B cell (primary cell): ENCODE measurements at regions not wholly inside any gene's neighbourhood (a gene's known extent, or its start where the extent isn't known, plus 50 kb on each side); places are given as distances from the start of the nearest gene placed in this dataset.

Experiments
- ATAC-seq: fragments of 200-7000 bp; cut with Tn5 transposase; one replicate; pipeline ENCODE4 v1.10.0; 2021; ENCODE audit warnings: low read depth, mild to moderate bottlenecking, moderate number of reproducible peaks, moderate library complexity
- CTCF ChIA-PET: fragments of 350-600 bp; sonication (Branson Sonifier 250); formaldehyde crosslinking; loops from one replicate; lab custom pipeline; 2021; ENCODE audit warnings: antibody characterized with exemption, inconsistent platforms; lab: Charles Lee
- POLR2A ChIA-PET: fragments of 350-600 bp; sonication (Branson Sonifier 250); formaldehyde crosslinking; loops from one replicate; lab custom pipeline; 2021; ENCODE audit warnings: antibody characterized with exemption; lab: Charles Lee
- DNase-seq: peaks from one replicate; pipeline ENCODE4 v3.0.0; 2013
- H2AFZ ChIP-seq: 2 replicates; pipeline ENCODE4 v1.6.1; 2012; ENCODE audit warnings: mild to moderate bottlenecking, low read depth, low read length; ENCODE audit not compliant: insufficient read depth, poor library complexity, severe bottlenecking
- H3K27ac ChIP-seq, 2 donors: 1 replicate in 1 of 2; 2 replicates in 1 of 2; pipeline ENCODE4 v1.5.1; 2012 to 2013; ENCODE audit warnings: low read length in 2 of 2, mild to moderate bottlenecking in 2 of 2, moderate library complexity in 1 of 2
- H3K27me3 ChIP-seq, 4 experiments: fragments of 200-600 bp in 1 of 4; sonication (generic) in 1 of 4; replicated peaks in 1 of 4; 1 replicate in 2 of 4; 2 replicates in 2 of 4; pipeline versions ENCODE4 v1.6.1 to v1.7.0; 2013 to 2016; ENCODE audit warnings: low read length in 3 of 4, mild to moderate bottlenecking in 2 of 4, mixed read lengths in 1 of 4, moderate library complexity in 1 of 4; ENCODE audit not compliant: insufficient read depth in 4 of 4, control insufficient read depth in 3 of 4; ENCODE audit errors: control extremely low read depth in 1 of 4
- H3K36me3 ChIP-seq, 2 experiments: replicated peaks in 1 of 2; 1 replicate in 1 of 2; 2 replicates in 1 of 2; pipeline versions ENCODE4 v1.6.1 to v1.7.1; 2013; ENCODE audit warnings: low read length in 1 of 2; ENCODE audit not compliant: insufficient read depth in 2 of 2, control insufficient read depth in 1 of 2; ENCODE audit errors: control extremely low read depth in 1 of 2, extremely low read depth in 1 of 2
- H3K4me1 ChIP-seq, 2 donors: fragments of 200-600 bp in 1 of 2; sonication (generic) in 1 of 2; 1 replicate in 1 of 2; 2 replicates in 1 of 2; pipeline versions ENCODE4 v1.5.1 to v1.6.1; 2013 to 2017; ENCODE audit warnings: low read length in 2 of 2; ENCODE audit not compliant: control insufficient read depth in 2 of 2, insufficient read depth in 2 of 2
- H3K4me2 ChIP-seq: replicated peaks from 2 replicates; pipeline ENCODE3; 2012; ENCODE audit warnings: mild to moderate bottlenecking, low read depth, low read length; ENCODE audit not compliant: poor library complexity, severe bottlenecking
- H3K4me3 ChIP-seq, 5 experiments: fragments of 200-600 bp in 1 of 5; sonication (generic) in 1 of 5; 1 replicate in 3 of 5; 2 replicates in 2 of 5; pipeline versions ENCODE4 v1.5.1 to v1.7.0; 2011 to 2016; ENCODE audit warnings: low read length in 4 of 5, mild to moderate bottlenecking in 4 of 5, low read depth in 2 of 5, control low read depth in 1 of 5, moderate library complexity in 1 of 5; ENCODE audit not compliant: insufficient read depth in 1 of 5; ENCODE audit errors: control extremely low read depth in 1 of 5, extremely low read depth in 1 of 5
- H3K79me2 ChIP-seq: fragments of 200-600 bp; sonication (generic); one replicate; pipeline ENCODE4 v1.6.0; 2016; ENCODE audit warnings: low read length; ENCODE audit not compliant: control insufficient read depth, insufficient read depth
- H3K9ac ChIP-seq: fragments of 200-600 bp; sonication (generic); 2 replicates; pipeline ENCODE4 v1.6.1; 2017; ENCODE audit warnings: mild to moderate bottlenecking, low read length, moderate library complexity
- H3K9me3 ChIP-seq, 3 donors: one replicate each; pipeline versions ENCODE4 v1.6.1 to v1.7.1; 2013; ENCODE audit warnings: low read length in 2 of 3; ENCODE audit not compliant: control insufficient read depth in 2 of 3, insufficient read depth in 1 of 3; ENCODE audit errors: control extremely low read depth in 1 of 3
- H4K20me1 ChIP-seq: 2 replicates; pipeline ENCODE4 v1.6.0; 2012; ENCODE audit warnings: mild to moderate bottlenecking, low read length; ENCODE audit not compliant: insufficient read depth, control insufficient read depth, poor library complexity, severe bottlenecking
- H3K27ac Mint-ChIP-seq: one replicate; pipeline ENCODE4 v1.8.0; 2021; ENCODE audit warnings: mixed read lengths
- H3K27me3 Mint-ChIP-seq: one replicate; pipeline ENCODE4 v1.8.0; 2021; ENCODE audit warnings: mixed read lengths
- H3K4me1 Mint-ChIP-seq: one replicate; pipeline ENCODE4 v1.8.0; 2021; ENCODE audit warnings: mixed read lengths
- H3K4me3 Mint-ChIP-seq: one replicate; pipeline ENCODE4 v1.8.0; 2021; ENCODE audit warnings: mixed read lengths
- H3K9me3 Mint-ChIP-seq: one replicate; pipeline ENCODE4 v1.8.0; 2022; ENCODE audit warnings: mixed read lengths; ENCODE audit not compliant: insufficient read depth
- CTCF ChIP-seq: fragments of 200-600 bp; IDR thresholded peaks from one replicate; pipeline ENCODE4 v1.8.0; 2022; ENCODE audit warnings: antibody characterized with exemption, mild to moderate bottlenecking
- EZH2 ChIP-seq: IDR thresholded peaks from 2 replicates; pipeline ENCODE4 v1.6.1; 2012; ENCODE audit warnings: borderline replicate concordance, low read depth, mild to moderate bottlenecking, moderate library complexity, low read length; ENCODE audit not compliant: insufficient read depth, poor library complexity, severe bottlenecking
- WGBS: methylation state at CpG from one replicate; pipeline ENCODE4 v1.1.5; 2013; ENCODE audit warnings: missing lambda C conversion rate; ENCODE audit not compliant: insufficient coverage; 5-methylcytosine and 5-hydroxymethylcytosine counted together
- intact Hi-C: fragments of 100-400 bp; cut with micrococcal nuclease; formaldehyde crosslinking; loops from one replicate; pipeline ENCODE4 v1.10.0; 2022

DNA sequence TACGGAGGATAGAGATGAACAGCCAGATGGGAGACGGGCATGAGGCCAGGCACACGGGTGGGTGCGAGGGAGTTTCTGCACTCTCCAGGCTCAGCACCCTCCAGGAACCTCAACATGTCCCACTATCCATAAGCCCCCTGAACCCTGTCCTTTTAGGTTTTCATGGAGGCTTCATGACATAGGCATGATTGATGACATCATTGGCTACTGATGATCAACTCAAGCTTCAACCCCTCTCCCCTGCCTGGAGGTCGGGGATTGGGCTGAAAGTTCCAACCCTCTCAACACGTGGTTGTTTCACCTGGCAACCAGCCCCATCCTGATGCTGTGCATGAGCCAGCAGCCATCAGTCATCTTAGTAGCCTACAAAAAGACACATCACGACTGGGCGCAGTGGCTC lies 360.7 kb upstream of the AUTS2 start:
- no peak overlapping the region for H3K27ac ChIP-seq
- 91% methylated on average over 3 of the region's 8 CpGs for WGBS
- ATAC-seq = no peak

DNA sequence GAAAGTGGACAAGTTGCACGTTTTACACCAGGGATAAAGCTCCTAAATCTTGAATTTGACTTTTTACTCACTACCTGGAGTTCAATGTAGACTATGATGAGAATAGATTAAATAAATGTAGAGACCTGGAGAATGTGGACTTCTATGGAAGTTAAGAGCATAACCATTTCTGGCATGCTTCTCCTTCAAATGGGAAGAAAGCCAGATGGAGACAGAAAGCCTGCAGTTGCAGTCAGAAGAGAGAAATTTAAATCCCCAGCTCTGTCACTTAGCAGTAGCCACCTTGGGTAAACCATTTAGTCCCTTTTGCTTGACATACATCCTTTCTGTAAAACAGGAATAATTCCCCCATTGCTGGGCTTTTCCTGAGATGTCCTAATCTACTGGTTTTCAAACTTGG lies 355.3 kb upstream of the AUTS2 start:
- peaks cover 0 to 3% (median 0%) of the 10 kb centered on the region in 3 donors for H3K9me3 ChIP-seq
- peaks cover 0 to 5% (median 0%) of the 10 kb centered on the region in 4 experiments for H3K27me3 ChIP-seq
- H3K9ac ChIP-seq = no peak overlapping the region
- H3K4me1 ChIP-seq = no peaks in the 10 kb centered on the region
- H3K27me3 Mint-ChIP-seq = peaks cover 23% of the 10 kb centered on the region
- intact Hi-C loops = no loop called here
- no peaks in the 10 kb centered on the region for H3K4me1 Mint-ChIP-seq
- no peak for DNase-seq
- no peak overlapping the region for H3K4me3 Mint-ChIP-seq
- H3K4me3 ChIP-seq = no peak overlapping the region
- H2AFZ ChIP-seq = no peak overlapping the region
- ChIA-PET CTCF (no interaction called here), POLR2A (no interaction called here)
- WGBS = no CpG with 5 or more reads among the region's 1 CpG
- no peaks in the 10 kb centered on the region for H4K20me1 ChIP-seq
- ATAC-seq = no peak
- no peaks in the 10 kb centered on the region for H3K79me2 ChIP-seq
- H3K4me2 ChIP-seq = no peak overlapping the region
- no peak overlapping the region for H3K27ac Mint-ChIP-seq
- H3K9me3 Mint-ChIP-seq = no peaks in the 10 kb centered on the region
- H3K36me3 ChIP-seq = no peaks in the 10 kb centered on the region
- no peak overlapping the region for H3K27ac ChIP-seq
- TF ChIP-seq CTCF = no peak
- no peak for TF ChIP-seq EZH2

More for the DNA sequence above, 360.7 kb upstream of the AUTS2 start:
- peaks cover 10% of the 10 kb centered on the region for H3K27me3 Mint-ChIP-seq
- H3K27ac Mint-ChIP-seq = no peak overlapping the region
- no peaks in the 10 kb centered on the region for H3K36me3 ChIP-seq
- H3K27me3 ChIP-seq = peaks cover 0 to 4% (median 0%) of the 10 kb centered on the region in 4 experiments
- POLR2A ChIA-PET = no interaction called here
- H3K4me1 Mint-ChIP-seq = no peaks in the 10 kb centered on the region
- CTCF ChIA-PET = no interaction called here
- no peaks in the 10 kb centered on the region for H3K79me2 ChIP-seq
- H3K4me3 Mint-ChIP-seq = no peak overlapping the region
- H3K4me1 ChIP-seq = no peaks in the 10 kb centered on the region
- no peaks in the 10 kb centered on the region for H4K20me1 ChIP-seq
- no peak for DNase-seq
- H3K4me3 ChIP-seq = no peak overlapping the region
- peaks cover 0 to 3% (median 0%) of the 10 kb centered on the region in 3 donors for H3K9me3 ChIP-seq
- no peak overlapping the region for H2AFZ ChIP-seq
- TF ChIP-seq EZH2 (no peak), CTCF (no peak)
- intact Hi-C loops = no loop called here
- H3K9me3 Mint-ChIP-seq = peaks cover 2% of the 10 kb centered on the region
- H3K9ac ChIP-seq = no peak overlapping the region
- H3K4me2 ChIP-seq = no peak overlapping the region
